Lower leg skin (tissue), 4 donors: ENCODE measurements at regions not wholly inside any gene's neighbourhood (a gene's known extent, or its start where the extent isn't known, plus 50 kb on each side); places are given as distances from the start of the nearest gene placed in this dataset.

Source experiments
- DNase-seq, 2 donors: peaks; one replicate each; pipeline ENCODE4 v3.0.0-alpha.2; 2019; ENCODE audit warnings: low spot score in 2 of 2
- H3K4me3 ChIP-seq: fragments of 200-600 bp; sonication (generic); 2 replicates; pipeline ENCODE4 v1.5.1; 2017; ENCODE audit warnings: mild to moderate bottlenecking, low read depth; ENCODE audit not compliant: poor library complexity, severe bottlenecking
- CTCF ChIP-seq, 3 donors: fragments of 450-650 bp; IDR thresholded peaks; one replicate each; pipeline ENCODE4 v1.5.1; 2016; ENCODE audit warnings: antibody characterized with exemption in 3 of 3, mild to moderate bottlenecking in 3 of 3, moderate library complexity in 2 of 3
- POLR2A ChIP-seq, 2 donors: fragments of 450-650 bp; IDR thresholded peaks; one replicate each; pipeline ENCODE4 v1.6.1; 2016 to 2017; ENCODE audit warnings: antibody characterized with exemption in 2 of 2, mild to moderate bottlenecking in 1 of 2, moderate library complexity in 1 of 2
- WGBS, 2 donors: methylation state at CpG; one replicate each; pipeline ENCODE4 v1.1.5; 2018; 5-methylcytosine and 5-hydroxymethylcytosine counted together
- intact Hi-C: fragments of 100-400 bp; cut with DNase I; formaldehyde crosslinking; loops from one replicate; pipeline ENCODE4 v1.15.0; 2023; ENCODE audit warnings: low total_unique reads

GRCh38 chr1:95685081-95685480 lies 451.1 kb downstream of the RWDD3 start:
- intact Hi-C loops = no loop called here
- TF ChIP-seq POLR2A (IDR thresholded peaks at IDR 0.05) (no peak), CTCF (IDR thresholded peaks at IDR 0.05) (no peak)
- DNase-seq = no peak
- no peak overlapping the region for H3K4me3 ChIP-seq
- 44 to 50% methylated on average over 2 of the region's 2 CpGs for WGBS, 2 donors

- TF ChIP-seq CTCF (IDR thresholded peaks at IDR 0.05) = no peak
- no peak for TF ChIP-seq POLR2A (IDR thresholded peaks at IDR 0.05)
- DNase-seq = no peak
- no peak overlapping the region for H3K4me3 ChIP-seq
- intact Hi-C loops = no loop called here
Observed at GRCh38 chr1:95686217-95686616, 452.2 kb downstream of the RWDD3 start.

- intact Hi-C loops = no loop called here
- TF ChIP-seq CTCF (IDR thresholded peaks at IDR 0.05) (no peak), POLR2A (IDR thresholded peaks at IDR 0.05) (no peak)
- WGBS, 2 donors = 68 to 79% methylated on average over 3 of the region's 3 CpGs
- no peak for DNase-seq
- no peak overlapping the region for H3K4me3 ChIP-seq
Observed at GRCh38 chr1:95699149-95699953, 465.3 kb downstream of the RWDD3 start.

GRCh38 chr1:95701450-95702173 lies 467.6 kb downstream of the RWDD3 start:
- H3K4me3 ChIP-seq = no peak overlapping the region
- TF ChIP-seq POLR2A (IDR thresholded peaks at IDR 0.05) = no peak
- TF ChIP-seq CTCF (IDR thresholded peaks at IDR 0.05) = no peak
- intact Hi-C loops = no loop called here
- WGBS, 2 donors = 75 to 89% methylated on average over 2 to 4 of the region's 4 CpGs
- DNase-seq = no peak

- TF ChIP-seq POLR2A (IDR thresholded peaks at IDR 0.05) (no peak), CTCF (IDR thresholded peaks at IDR 0.05) (no peak)
- no peak overlapping the region for H3K4me3 ChIP-seq
- intact Hi-C loops = no loop called here
- no peak for DNase-seq
Observed at GRCh38 chr1:95703046-95703445, 469.0 kb downstream of the RWDD3 start.
